HL-60 (cell line): ENCODE measurements at regions not wholly inside any gene's neighbourhood (a gene's known extent, or its start where the extent isn't known, plus 50 kb on each side); places are given as distances from the start of the nearest gene placed in this dataset.

Source experiments
- DNase-seq, 2 experiments: peaks; one replicate each; pipeline ENCODE4 v3.0.0-alpha.2; 2010 to 2020; ENCODE audit warnings: low read depth in 1 of 2, low spot score in 1 of 2
- H3K27ac ChIP-seq: fragments of 250-450 bp; sonication (Bioruptor Pico); replicated peaks from 2 replicates; pipeline ENCODE4 v1.5.1; 2020; ENCODE audit warnings: mild to moderate bottlenecking, moderate library complexity
- H3K27me3 ChIP-seq: fragments of 250-450 bp; sonication (Bioruptor Pico); 2 replicates; pipeline ENCODE4 v1.5.1; 2021; ENCODE audit warnings: mild to moderate bottlenecking, moderate library complexity; ENCODE audit not compliant: insufficient read depth, poor library complexity, severe bottlenecking
- H3K4me3 ChIP-seq: replicated peaks from 2 replicates; pipeline ENCODE4 v1.5.1; 2011; ENCODE audit warnings: mild to moderate bottlenecking, control low read depth, low read length; ENCODE audit not compliant: insufficient read depth
- CTCF ChIP-seq: IDR thresholded peaks from one replicate; pipeline ENCODE4 v1.5.1; 2011; ENCODE audit warnings: low read length, control low read depth, inconsistent platforms; ENCODE audit not compliant: insufficient read depth
- GABPA ChIP-seq: IDR thresholded peaks from 2 replicates; pipeline ENCODE4 v1.6.1; 2012; ENCODE audit warnings: low read depth
- POLR2AphosphoS5 ChIP-seq: IDR thresholded peaks from 2 replicates; pipeline ENCODE4 v1.6.1; 2012; ENCODE audit warnings: low read depth
- REST ChIP-seq: IDR thresholded peaks from 2 replicates; pipeline ENCODE4 v1.6.1; 2012; ENCODE audit warnings: low read depth; ENCODE audit not compliant: insufficient replicate concordance
- SPI1 ChIP-seq: IDR thresholded peaks from 2 replicates; pipeline ENCODE4 v1.6.1; 2012; ENCODE audit warnings: low read depth, mild to moderate bottlenecking, borderline replicate concordance

DNA sequence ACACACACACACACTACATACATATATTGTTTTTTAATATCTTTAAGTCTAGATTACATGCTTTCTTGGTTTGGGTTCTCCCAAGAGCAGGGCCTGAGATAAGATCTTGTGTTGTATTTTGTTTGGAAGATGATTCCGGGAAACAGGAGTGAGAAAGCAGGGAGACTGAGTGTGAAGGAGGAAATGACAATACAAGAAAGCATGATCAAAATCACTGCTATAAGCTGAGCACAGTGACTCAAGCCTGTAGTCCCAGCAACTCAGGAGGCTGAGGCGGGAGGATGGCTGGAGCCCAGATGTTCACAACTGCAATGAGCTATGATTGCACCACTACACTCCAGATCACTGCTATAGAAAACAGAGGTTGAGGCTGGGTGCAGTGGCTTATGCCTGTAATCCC lies 267.6 kb downstream of the SKIDA1 start:
- no peak for DNase-seq
- Histone ChIP-seq H3K27ac (no peak overlapping the region), H3K4me3 (no peak overlapping the region), H3K27me3 (no peaks in the 10 kb centered on the region)
- no peak for TF ChIP-seq CTCF

DNA sequence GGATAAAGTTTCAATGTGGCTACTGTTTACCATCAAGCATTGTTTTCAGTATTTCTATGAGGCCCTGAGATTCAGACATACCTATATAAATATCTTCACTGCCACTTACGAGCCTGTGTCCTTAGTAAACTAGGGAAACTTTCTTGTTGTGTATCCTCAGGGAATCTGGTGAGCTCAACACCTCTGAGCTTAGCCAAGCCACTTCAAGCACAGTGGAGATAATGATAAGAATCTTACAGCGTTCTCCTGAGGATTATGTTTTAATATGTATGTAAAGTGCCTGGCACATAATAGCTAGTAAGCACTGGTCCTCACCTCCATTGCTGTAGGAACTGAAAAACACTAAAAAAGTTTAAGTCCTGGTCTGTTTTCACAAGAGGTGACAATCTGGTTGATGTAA lies 268.3 kb downstream of the SKIDA1 start:
- H3K27me3 ChIP-seq, result no peaks in the 10 kb centered on the region
- H3K27ac ChIP-seq, result no peak overlapping the region
- DNase-seq, result no peak
- TF ChIP-seq POLR2AphosphoS5, result no peak
- TF ChIP-seq SPI1, result no peak
- H3K4me3 ChIP-seq, result no peak overlapping the region

DNA sequence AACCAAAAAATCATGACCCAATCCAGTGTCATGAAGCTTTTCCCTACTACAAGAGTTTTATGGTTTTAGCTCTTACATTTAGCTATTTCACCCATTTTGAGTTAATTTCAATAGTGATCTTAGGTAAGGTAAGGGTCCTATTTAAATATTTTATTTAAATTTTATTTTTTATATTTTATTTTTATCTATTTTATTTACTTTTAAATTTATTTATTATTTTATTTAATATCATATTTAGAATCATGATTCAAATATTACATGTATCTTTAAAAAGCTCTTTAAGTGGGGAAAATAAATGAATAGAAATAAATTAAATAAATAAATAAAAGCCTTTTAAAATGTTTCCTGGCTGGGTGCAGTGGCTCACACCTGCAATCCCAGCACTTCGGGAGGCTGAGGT lies 276.0 kb downstream of the SKIDA1 start:
- Histone ChIP-seq H3K27ac (no peak overlapping the region), H3K4me3 (no peak overlapping the region), H3K27me3 (no peaks in the 10 kb centered on the region)
- TF ChIP-seq GABPA (no peak), CTCF (no peak)
- DNase-seq, result no peak

DNA sequence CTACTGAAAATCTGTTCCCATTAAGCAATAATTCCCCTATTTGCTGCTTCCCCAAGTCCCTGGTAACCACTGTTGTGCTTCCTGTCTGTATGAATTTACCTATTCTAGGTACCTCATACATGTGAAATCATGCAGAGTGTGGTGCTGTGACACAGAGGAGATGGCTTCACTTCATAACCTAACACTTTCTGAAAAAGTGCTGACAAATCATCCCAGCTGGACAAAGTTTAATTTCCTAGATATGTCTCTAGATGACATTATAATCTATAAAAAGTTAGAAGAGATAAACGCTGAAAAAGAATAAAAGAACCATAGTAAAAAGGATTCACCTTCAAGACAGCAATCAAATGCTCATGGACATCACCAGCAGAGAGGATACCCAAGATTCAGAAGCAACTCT lies 277.9 kb downstream of the SKIDA1 start:
- DNase-seq, result no peak
- H3K27ac ChIP-seq, result no peak overlapping the region
- H3K4me3 ChIP-seq, result no peak overlapping the region
- TF ChIP-seq SPI1, result no peak
- TF ChIP-seq GABPA, result no peak
- H3K27me3 ChIP-seq, result no peaks in the 10 kb centered on the region

GRCh38 chr10:21246178-21246577 lies 279.3 kb downstream of the SKIDA1 start:
- Histone ChIP-seq H3K27me3 (no peaks in the 10 kb centered on the region), H3K27ac (no peak overlapping the region), H3K4me3 (no peak overlapping the region)
- TF ChIP-seq REST, result no peak
- no peak for TF ChIP-seq CTCF
- TF ChIP-seq GABPA, result no peak
- TF ChIP-seq SPI1, result no peak
- TF ChIP-seq POLR2AphosphoS5, result no peak
- DNase-seq, result no peak

- H3K4me3 ChIP-seq, result no peak overlapping the region
- DNase-seq, result no peak
- no peaks in the 10 kb centered on the region for H3K27me3 ChIP-seq
- H3K27ac ChIP-seq, result no peak overlapping the region
- no peak for TF ChIP-seq POLR2AphosphoS5
Observed at GRCh38 chr10:21243748-21244257, 281.7 kb downstream of the SKIDA1 start.
